HT-29 (cell line): ENCODE measurements at regions not wholly inside any gene's neighbourhood (a gene's known extent, or its start where the extent isn't known, plus 50 kb on each side); places are given as distances from the start of the nearest gene placed in this dataset.
A peak's percentile ranks its signal among the peaks of the same experiment; 100 is the strongest.
"Not testable (repeated sequence)": the region's sequence is repeated elsewhere in the genome, so short reads cannot be mapped to it uniquely, and the experiment has no call there.

Experiments
- DNase-seq: peaks from one replicate; pipeline ENCODE4 v3.0.0-alpha.2; 2015; ENCODE audit warnings: low spot score

GRCh38 chr3:40939030-40939740 is 260.1 kb upstream of the CTNNB1 start:
- DNase-seq, result no peak

DNA sequence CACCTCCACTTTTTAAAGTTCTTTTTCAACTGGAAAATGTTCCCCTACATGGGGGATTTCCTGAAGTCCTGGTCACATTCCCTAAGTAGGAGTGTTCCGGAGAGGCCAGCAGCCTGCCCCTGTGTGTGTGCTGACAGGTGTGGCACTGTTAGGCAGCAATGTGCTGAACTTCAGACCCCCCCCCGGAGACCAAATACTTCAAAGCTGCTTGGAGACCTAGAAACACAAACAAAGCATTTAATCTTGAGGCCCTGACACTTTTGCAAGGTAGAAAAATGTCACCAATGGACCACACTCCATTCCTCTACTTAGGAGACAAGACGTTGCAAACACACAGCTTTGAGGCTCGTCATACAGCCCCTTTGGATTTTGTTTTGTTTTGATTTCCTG is 259.6 kb upstream of the CTNNB1 start:
- no peak for DNase-seq

GRCh38 chr3:40940651-40941050 is 258.7 kb upstream of the CTNNB1 start:
- no peak for DNase-seq

DNA sequence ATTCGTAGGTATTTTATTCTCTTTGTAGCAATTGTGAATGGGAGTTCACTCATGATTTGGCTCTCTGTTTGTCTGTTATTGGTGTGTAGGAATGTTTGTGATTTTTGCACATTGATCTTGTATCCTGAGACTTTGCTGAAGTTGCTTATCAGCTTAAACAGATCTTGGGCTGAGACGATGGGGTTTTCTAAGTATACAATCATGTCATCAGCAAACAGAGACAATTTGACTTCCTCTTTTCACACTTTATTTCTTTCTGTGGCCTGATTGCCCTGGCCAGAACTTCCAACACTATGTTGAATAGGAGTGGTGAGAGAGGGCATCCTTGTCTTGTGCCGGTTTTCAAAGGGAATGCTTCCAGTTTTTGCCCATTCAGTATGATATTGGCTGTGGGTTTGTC is 252.3 kb upstream of the CTNNB1 start:
- DNase-seq, result not testable (repeated sequence)

DNA sequence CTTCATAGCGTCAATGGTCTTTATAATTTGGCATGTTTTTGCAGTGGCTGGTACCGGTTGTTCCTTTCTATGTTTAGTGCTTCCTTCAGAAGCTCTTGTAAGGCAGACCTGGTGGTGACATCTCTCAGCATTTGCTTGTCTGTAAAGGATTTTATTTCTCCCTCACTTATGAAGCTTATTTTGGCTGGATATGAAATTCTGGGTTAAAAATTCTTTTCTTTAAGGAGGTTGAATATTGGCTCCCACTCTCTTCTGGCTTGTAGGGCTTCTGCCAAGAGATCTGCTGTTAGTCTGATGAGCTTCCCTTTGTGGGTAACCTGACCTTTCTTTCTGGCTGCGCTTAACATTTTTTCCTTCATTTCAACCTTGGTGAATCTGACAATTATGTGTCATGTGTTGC is 250.0 kb upstream of the CTNNB1 start:
- DNase-seq, result not testable (repeated sequence)

- DNase-seq, result no peak
Measured at GRCh38 chr3:40951636-40952035, 247.7 kb upstream of the CTNNB1 start.

DNA sequence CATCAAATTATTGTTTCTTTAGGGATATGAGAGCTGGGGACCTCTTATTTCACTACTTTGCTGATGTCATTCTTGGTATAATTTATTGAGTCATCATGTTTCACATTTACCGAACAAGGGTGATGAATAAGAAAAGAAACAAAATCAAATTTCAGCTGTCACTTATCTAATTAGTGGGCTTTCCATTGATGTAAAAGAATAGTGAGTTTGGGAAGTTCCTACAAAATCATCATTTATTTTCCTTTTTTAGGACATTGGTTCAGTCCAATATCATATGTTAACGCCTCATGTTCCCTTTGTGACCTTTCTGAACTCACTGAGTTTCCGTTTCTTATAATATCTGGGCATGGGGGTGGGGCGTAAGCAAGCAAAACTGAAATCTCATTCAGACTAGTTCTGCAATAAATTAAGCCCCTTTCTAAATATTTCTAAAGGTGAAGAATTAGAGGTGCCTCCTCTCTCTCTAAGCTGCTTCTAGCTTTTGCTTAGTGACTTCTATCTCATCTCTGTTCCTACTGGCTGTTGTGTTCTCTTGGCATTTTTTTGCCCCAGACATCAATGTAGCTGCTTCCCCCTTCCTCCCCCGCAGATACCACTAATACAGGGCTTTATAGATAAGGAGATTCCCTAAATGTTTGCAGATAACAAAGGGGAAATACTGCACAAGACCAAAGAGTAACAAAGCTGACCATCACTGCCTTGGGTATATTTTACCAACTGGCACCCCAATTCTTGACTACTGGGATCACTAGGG is 238.0 kb upstream of the CTNNB1 start:
- no peak for DNase-seq

- no peak for DNase-seq
Measured at GRCh38 chr3:40962721-40963120, 236.6 kb upstream of the CTNNB1 start.

DNA sequence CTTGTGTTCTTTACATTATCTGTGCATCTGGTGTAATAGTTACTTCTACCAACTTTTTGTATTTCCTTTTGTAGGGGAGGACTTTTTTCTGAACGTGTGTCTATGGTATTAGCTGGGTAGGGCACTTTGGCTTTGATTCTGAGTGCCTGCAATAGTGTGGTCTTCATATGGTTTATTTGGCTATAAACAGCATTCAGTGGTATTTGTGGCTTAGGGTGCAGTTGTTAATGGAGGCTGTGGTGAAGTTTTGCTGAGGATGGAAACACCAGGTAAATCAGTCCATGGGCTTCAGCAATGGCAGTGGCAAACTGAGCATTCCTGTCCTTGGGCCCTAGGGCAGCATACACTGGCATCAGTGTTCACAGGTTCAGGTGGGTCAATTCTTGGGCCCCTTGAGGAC is 230.6 kb upstream of the CTNNB1 start:
- DNase-seq, result no peak

- no peak for DNase-seq
Measured at GRCh38 chr3:40969341-40969740, 230.0 kb upstream of the CTNNB1 start.

- no peak for DNase-seq
Measured at GRCh38 chr3:40969756-40970466, 229.4 kb upstream of the CTNNB1 start.

- peak; percentile 76 for DNase-seq
Measured at GRCh38 chr3:40971191-40972168, 227.8 kb upstream of the CTNNB1 start.

DNA sequence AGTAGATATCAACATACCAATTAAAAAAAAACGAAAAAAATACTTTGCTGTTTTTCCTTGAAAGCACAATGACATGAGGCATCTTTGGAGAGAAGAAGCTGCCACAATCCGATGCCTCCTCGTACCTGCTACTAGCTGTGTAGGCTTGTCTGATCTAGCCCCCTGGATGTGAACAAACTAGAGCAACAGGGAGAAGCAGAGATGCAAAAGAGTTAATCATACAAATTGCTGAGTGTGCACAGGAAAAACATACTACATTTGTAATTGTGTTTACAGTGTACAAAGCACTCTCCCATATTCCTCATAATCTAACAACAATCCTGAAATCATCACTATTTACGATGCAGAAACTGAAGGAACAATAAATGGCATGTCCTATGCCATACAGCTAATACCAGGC is 227.0 kb upstream of the CTNNB1 start:
- DNase-seq, result no peak

DNA sequence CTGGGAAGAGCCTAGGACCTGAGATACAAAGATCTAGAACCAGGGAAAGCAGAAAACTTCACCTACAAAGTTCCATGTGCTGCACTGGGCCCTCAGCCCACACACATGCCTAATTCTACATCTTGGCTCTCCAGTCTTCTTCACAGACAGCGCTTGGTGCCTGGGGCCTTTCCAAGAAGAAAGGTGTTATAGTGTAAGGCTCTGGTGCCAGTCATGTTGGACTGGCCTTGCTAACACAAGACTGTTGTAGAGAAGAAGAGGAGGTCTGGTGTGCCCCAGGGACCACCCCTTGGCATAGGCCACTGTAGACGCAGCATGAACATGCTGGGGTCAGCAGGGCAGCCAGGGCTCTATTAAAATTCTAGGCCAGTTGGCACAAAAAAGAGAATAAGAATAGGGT is 226.2 kb upstream of the CTNNB1 start:
- DNase-seq, result no peak

- DNase-seq, result no peak
Measured at GRCh38 chr3:40975711-40976121, 223.6 kb upstream of the CTNNB1 start.

GRCh38 chr3:40976241-40976640 is 223.1 kb upstream of the CTNNB1 start:
- DNase-seq, result no peak

DNA sequence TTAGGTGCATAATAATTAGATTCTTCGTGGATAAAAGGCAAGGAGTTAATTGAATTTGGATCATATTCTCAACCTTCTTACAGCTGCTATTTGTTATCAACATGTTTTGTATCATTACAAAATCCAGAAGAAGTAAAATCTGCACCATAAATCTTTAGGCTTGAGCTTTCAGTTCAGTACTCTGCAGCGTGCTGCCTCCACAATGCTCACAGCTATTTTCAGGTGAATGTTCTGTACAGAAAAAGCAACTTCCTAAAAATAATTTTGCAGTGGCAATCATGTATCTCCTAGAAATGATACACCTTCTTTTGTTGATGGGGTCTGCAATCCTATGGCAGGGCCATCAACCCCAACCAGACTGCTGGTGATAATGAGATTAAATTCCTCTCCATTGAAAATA is 220.9 kb upstream of the CTNNB1 start:
- DNase-seq, result no peak

DNA sequence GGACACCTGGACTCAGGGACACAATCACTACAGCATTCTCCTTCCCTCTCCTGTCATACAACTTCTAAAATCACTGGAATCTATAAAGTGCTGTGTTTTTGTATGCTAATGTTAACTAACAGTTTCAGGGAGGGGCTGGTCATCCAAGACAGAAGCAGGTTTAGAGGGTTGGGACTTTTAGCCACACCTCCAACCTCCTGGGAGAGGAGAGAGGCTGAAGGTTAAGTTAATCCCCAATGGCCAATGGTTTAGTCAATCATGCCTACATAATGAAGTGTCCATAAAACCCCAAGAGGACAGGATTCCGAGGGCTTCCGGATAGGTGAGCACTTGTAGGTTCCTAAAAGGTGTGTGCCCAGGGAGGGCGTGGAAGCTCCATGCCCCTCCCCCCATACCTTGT is 219.3 kb upstream of the CTNNB1 start:
- no peak for DNase-seq

DNA sequence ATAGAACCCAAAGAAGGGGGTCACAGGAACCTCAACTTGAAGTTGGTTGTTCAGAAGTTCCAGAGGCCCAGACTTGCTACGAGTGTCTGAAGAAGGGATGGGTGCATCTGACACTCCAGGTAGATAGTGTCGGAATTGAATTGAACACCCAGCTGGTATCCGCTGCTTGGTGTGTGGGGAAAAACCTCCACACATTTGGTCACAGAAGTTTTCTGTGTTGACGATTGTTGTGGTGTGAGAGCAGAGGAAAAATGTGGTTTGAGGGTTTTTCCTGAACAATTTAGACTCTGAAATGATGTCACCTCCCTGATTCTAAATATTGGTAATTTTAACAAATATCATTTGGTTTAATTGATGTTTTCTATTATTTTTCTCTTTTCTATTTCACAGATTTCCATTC is 218.8 kb upstream of the CTNNB1 start:
- DNase-seq, result no peak

DNA sequence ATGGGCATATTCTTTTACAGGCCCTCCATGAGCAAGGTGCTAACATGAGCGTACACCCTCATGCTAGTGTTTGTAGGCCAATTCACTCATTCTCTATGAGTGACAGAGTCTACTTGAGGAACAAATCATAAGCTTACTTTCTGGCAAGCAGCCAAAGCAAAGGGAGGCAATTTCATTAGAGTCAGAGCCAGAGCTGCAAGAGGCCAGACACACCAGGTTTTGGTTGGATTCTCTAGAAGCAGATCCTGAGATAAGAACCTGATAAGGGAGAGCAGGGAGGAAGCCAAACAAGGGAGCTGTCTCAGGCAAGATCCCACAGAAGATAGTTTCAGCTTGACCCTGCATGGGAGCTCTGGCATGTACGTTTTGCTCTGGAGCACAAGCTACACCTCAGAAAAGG is 214.1 kb upstream of the CTNNB1 start:
- peak; percentile 5 for DNase-seq

DNA sequence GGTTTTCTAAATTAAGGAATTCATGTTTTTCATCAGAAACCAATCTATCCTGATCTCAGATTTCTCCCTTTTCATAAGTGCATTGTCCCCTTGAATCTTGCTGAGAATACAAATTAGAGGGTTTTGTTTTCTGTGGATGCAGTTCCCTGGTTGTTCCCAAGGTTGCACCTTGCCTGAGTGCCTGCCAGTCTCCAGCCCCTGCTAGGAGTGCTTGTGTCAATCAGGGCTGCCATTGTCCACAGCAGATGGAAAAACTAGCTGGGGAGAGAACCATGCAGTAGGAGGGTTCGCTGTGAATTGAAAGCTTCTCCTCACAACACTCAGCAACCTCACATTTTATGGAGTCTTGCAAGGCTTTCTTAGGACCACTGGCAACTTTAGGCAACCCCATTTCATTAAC is 210.8 kb upstream of the CTNNB1 start:
- DNase-seq, result no peak
